BE2C (cell line): ENCODE measurements at regions not wholly inside any gene's neighbourhood (a gene's known extent, or its start where the extent isn't known, plus 50 kb on each side); places are given as distances from the start of the nearest gene placed in this dataset.

ENCODE experiments used
- DNase-seq: peaks from one replicate; pipeline ENCODE4 v3.0.0-alpha.2; 2020
- H3K27me3 ChIP-seq: fragments of 250-450 bp; sonication (Bioruptor Pico); 2 replicates; pipeline ENCODE4 v1.5.1; 2020; ENCODE audit warnings: mild to moderate bottlenecking
- H3K36me3 ChIP-seq: fragments of 250-450 bp; sonication (Bioruptor Pico); 2 replicates; pipeline ENCODE4 v1.5.1; 2020; ENCODE audit warnings: mild to moderate bottlenecking
- H3K4me1 ChIP-seq: fragments of 250-450 bp; sonication (Bioruptor Pico); 2 replicates; pipeline ENCODE4 v1.5.1; 2020
- H3K4me3 ChIP-seq: 2 replicates; pipeline ENCODE4 v1.5.1; 2011; ENCODE audit warnings: low read depth, low read length
- H3K9me3 ChIP-seq: fragments of 250-450 bp; sonication (Bioruptor Pico); 2 replicates; pipeline ENCODE4 v1.5.1; 2020
- TF ChIP-seq, protein P1 (sequence below): IDR thresholded peaks from 2 replicates; pipeline ENCODE4 v1.5.1; 2012; ENCODE audit warnings: mild to moderate bottlenecking, low read depth, low read length

DNA sequence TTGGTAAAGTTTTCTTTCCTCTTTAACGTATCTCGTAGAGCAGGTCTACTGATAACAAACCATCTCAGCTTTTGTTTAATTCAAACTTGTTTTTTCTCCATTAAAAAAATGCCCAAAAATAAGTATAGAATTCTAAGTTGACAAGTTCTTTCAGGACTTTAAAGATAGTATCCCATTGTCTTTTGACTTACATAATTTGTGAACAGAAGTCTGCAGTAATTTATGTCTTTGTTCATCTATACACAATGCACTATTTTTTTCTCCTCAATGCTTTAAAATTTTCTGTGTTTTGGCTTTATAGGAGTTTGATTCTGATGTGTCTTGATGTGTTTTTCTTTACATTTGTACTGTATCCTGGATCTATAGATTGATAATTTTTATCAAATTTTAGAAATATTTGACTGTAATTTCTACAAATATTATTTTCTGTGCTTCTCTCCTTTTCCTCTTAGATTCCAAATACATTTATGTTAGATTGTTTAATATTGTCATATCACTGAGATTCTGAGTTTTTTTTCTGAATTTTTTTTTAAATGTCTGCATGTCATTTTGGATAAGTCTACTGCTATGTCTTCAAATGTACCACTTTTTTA lies 143.3 kb downstream of the FTCDNL1 start:
- Histone ChIP-seq H3K9me3 (no peaks in the 10 kb centered on the region), H3K4me1 (no peaks in the 10 kb centered on the region), H3K4me3 (no peak overlapping the region), H3K36me3 (no peaks in the 10 kb centered on the region), H3K27me3 (peaks cover 6% of the 10 kb centered on the region; the same call in 1 of the 2 replicates)
- DNase-seq, result no peak
- TF ChIP-seq, protein P1, sequence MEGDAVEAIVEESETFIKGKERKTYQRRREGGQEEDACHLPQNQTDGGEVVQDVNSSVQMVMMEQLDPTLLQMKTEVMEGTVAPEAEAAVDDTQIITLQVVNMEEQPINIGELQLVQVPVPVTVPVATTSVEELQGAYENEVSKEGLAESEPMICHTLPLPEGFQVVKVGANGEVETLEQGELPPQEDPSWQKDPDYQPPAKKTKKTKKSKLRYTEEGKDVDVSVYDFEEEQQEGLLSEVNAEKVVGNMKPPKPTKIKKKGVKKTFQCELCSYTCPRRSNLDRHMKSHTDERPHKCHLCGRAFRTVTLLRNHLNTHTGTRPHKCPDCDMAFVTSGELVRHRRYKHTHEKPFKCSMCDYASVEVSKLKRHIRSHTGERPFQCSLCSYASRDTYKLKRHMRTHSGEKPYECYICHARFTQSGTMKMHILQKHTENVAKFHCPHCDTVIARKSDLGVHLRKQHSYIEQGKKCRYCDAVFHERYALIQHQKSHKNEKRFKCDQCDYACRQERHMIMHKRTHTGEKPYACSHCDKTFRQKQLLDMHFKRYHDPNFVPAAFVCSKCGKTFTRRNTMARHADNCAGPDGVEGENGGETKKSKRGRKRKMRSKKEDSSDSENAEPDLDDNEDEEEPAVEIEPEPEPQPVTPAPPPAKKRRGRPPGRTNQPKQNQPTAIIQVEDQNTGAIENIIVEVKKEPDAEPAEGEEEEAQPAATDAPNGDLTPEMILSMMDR, result no peak

DNA sequence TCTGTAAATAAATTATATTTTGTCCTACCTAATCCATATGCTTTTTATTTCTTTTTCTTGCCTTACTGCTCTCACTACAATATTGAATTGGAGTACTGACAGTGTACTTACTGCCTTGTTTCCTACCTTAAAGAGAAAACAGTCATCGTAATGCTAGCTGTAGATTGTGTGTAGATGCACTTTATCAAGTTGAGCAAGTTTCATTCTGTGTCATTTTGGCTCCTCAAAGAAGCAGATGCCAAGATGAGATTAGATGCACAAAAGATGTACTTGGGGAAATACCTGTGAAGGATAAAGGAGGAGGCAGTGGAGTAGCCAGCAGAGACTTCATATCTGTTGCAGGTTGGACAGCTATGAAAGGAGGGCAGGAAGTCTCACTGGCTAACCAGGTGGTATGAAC lies 145.5 kb downstream of the FTCDNL1 start:
- Histone ChIP-seq H3K36me3 (no peaks in the 10 kb centered on the region), H3K4me1 (no peaks in the 10 kb centered on the region), H3K27me3 (peaks cover 6% of the 10 kb centered on the region; the same call in 1 of the 2 replicates), H3K9me3 (no peaks in the 10 kb centered on the region), H3K4me3 (no peak overlapping the region)
- TF ChIP-seq, protein P1, result no peak
- no peak for DNase-seq

GRCh38 chr2:199704358-199705238 lies 146.4 kb downstream of the FTCDNL1 start:
- no peaks in the 10 kb centered on the region for H3K9me3 ChIP-seq
- DNase-seq, result no peak
- H3K27me3 ChIP-seq, result peaks cover under 1% of the 10 kb centered on the region; the same call in 1 of the 2 replicates
- no peaks in the 10 kb centered on the region for H3K36me3 ChIP-seq
- TF ChIP-seq, protein P1, result peak; percentile 71
- H3K4me3 ChIP-seq, result no peak overlapping the region
- no peaks in the 10 kb centered on the region for H3K4me1 ChIP-seq

- no peaks in the 10 kb centered on the region for H3K36me3 ChIP-seq
- TF ChIP-seq, protein P1, result no peak
- DNase-seq, result no peak
- no peaks in the 10 kb centered on the region for H3K9me3 ChIP-seq
- H3K27me3 ChIP-seq, result no peaks in the 10 kb centered on the region
- H3K4me3 ChIP-seq, result no peak overlapping the region
- H3K4me1 ChIP-seq, result no peaks in the 10 kb centered on the region
Observed at GRCh38 chr2:199703199-199703598, 147.8 kb downstream of the FTCDNL1 start.

DNA sequence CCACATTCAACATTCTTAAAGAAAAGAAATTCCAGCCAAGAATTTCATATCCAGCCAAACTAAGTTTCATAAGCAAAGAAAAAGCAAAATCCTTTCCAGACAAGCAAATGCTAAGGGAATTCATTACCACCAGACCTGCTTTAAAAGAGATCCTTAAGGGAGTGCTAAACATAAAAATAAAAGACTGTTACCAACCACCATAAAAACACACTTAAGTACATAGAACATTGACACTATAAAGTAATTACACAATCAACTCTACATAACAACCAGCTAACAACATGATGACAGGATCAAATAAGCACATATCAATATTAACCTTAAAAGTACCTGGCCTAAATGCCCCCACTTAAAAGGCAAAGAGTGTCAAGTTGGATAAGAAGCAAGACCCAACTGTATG lies 153.5 kb downstream of the FTCDNL1 start:
- no peak for DNase-seq
- peaks cover 6% of the 10 kb centered on the region for H3K4me1 ChIP-seq
- H3K4me3 ChIP-seq, result no peak overlapping the region
- H3K9me3 ChIP-seq, result no peaks in the 10 kb centered on the region
- H3K27me3 ChIP-seq, result no peaks in the 10 kb centered on the region
- TF ChIP-seq, protein P1, result no peak
- H3K36me3 ChIP-seq, result no peaks in the 10 kb centered on the region

GRCh38 chr2:199696048-199696447 lies 154.9 kb downstream of the FTCDNL1 start:
- TF ChIP-seq, protein P1, result no peak
- DNase-seq, result no peak
- Histone ChIP-seq H3K27me3 (no peaks in the 10 kb centered on the region), H3K36me3 (no peaks in the 10 kb centered on the region), H3K9me3 (no peaks in the 10 kb centered on the region), H3K4me3 (no peak overlapping the region), H3K4me1 (peaks cover 6% of the 10 kb centered on the region)
